Loucy (cell line): ENCODE measurements at regions not wholly inside any gene's neighbourhood (a gene's known extent, or its start where the extent isn't known, plus 50 kb on each side); places are given as distances from the start of the nearest gene placed in this dataset.

Source experiments
- EZH2phosphoT487 ChIP-seq: fragments of 200-600 bp; IDR thresholded peaks from 2 replicates; pipeline ENCODE4 v1.6.1; 2018; ENCODE audit warnings: antibody characterized with exemption, mild to moderate bottlenecking, moderate library complexity, borderline replicate concordance
- TF ChIP-seq, protein P1 (sequence below): fragments of 200-600 bp; sonication (generic); conservative IDR thresholded peaks from 2 replicates; pipeline ENCODE4 v1.5.1; 2014; ENCODE audit warnings: mild to moderate bottlenecking, antibody characterized with exemption, low read length

- TF ChIP-seq, protein P1, sequence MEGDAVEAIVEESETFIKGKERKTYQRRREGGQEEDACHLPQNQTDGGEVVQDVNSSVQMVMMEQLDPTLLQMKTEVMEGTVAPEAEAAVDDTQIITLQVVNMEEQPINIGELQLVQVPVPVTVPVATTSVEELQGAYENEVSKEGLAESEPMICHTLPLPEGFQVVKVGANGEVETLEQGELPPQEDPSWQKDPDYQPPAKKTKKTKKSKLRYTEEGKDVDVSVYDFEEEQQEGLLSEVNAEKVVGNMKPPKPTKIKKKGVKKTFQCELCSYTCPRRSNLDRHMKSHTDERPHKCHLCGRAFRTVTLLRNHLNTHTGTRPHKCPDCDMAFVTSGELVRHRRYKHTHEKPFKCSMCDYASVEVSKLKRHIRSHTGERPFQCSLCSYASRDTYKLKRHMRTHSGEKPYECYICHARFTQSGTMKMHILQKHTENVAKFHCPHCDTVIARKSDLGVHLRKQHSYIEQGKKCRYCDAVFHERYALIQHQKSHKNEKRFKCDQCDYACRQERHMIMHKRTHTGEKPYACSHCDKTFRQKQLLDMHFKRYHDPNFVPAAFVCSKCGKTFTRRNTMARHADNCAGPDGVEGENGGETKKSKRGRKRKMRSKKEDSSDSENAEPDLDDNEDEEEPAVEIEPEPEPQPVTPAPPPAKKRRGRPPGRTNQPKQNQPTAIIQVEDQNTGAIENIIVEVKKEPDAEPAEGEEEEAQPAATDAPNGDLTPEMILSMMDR = no peak
- no peak for TF ChIP-seq EZH2phosphoT487
Measured at GRCh38 chr6:74420221-74420620, 724.2 kb downstream of the CD109 start.
